Caco-2 (cell line): ENCODE measurements at regions not wholly inside any gene's neighbourhood (a gene's known extent, or its start where the extent isn't known, plus 50 kb on each side); places are given as distances from the start of the nearest gene placed in this dataset.

Experiments
- BruUV-seq: library from RNA; stranded (reverse); fragments of 400-500 nt; replicated peaks from 2 replicates; lab custom pipeline; 2021; lab: Mats Ljungman, UMichigan
- CTCF ChIA-PET: fragments of 300-600 bp; sonication (Branson Sonifier 250); formaldehyde crosslinking; loops from one replicate; lab custom pipeline; 2022; ENCODE audit warnings: antibody characterized with exemption; lab: Charles Lee
- POLR2A ChIA-PET: fragments of 300-600 bp; sonication (Branson Sonifier 250); formaldehyde crosslinking; loops from one replicate; lab custom pipeline; 2022; ENCODE audit warnings: antibody characterized with exemption; lab: Charles Lee
- DNase-seq, 2 experiments: peaks; one replicate each; pipeline versions ENCODE4 v3.0.0 to v3.0.0-alpha.2; 2020 to 2022
- H3K27me3 ChIP-seq: replicated peaks from 2 replicates; pipeline ENCODE4 v1.6.0; 2011; ENCODE audit warnings: low read length; ENCODE audit not compliant: control insufficient read depth, insufficient read depth
- H3K36me3 ChIP-seq: 2 replicates; pipeline ENCODE4 v1.5.1; 2011; ENCODE audit warnings: low read length; ENCODE audit not compliant: control insufficient read depth, insufficient read depth
- H3K4me1 ChIP-seq: fragments of 250-450 bp; sonication (Bioruptor Pico); 2 replicates; pipeline ENCODE4 v1.5.1; 2020; ENCODE audit warnings: mild to moderate bottlenecking
- H3K4me3 ChIP-seq: 2 replicates; pipeline ENCODE4 v1.5.1; 2011; ENCODE audit warnings: low read depth, mild to moderate bottlenecking, control low read depth, low read length
- H3K9me3 ChIP-seq: fragments of 250-450 bp; sonication (Bioruptor Pico); 2 replicates; pipeline ENCODE4 v1.5.1; 2020; ENCODE audit warnings: mild to moderate bottlenecking, moderate library complexity
- H3K27ac Mint-ChIP-seq: one replicate; pipeline ENCODE4 v1.8.0; 2022; ENCODE audit warnings: mixed read lengths; ENCODE audit not compliant: unreplicated experiment
- H3K27me3 Mint-ChIP-seq: one replicate; pipeline ENCODE4 v1.8.0; 2022; ENCODE audit warnings: mixed read lengths; ENCODE audit not compliant: insufficient read depth, unreplicated experiment
- H3K36me3 Mint-ChIP-seq: one replicate; pipeline ENCODE4 v1.8.0; 2022; ENCODE audit warnings: mild to moderate bottlenecking, mixed read lengths; ENCODE audit not compliant: insufficient read depth, unreplicated experiment
- H3K4me1 Mint-ChIP-seq: one replicate; pipeline ENCODE4 v1.8.0; 2022; ENCODE audit warnings: low read depth, mixed read lengths; ENCODE audit not compliant: unreplicated experiment
- H3K4me3 Mint-ChIP-seq: one replicate; pipeline ENCODE4 v1.8.0; 2022; ENCODE audit warnings: mild to moderate bottlenecking, moderate library complexity, mixed read lengths; ENCODE audit not compliant: unreplicated experiment
- H3K9me3 Mint-ChIP-seq: one replicate; pipeline ENCODE4 v1.8.0; 2022; ENCODE audit warnings: mixed read lengths; ENCODE audit not compliant: unreplicated experiment
- CTCF ChIP-seq, 2 experiments: fragments of 200-600 bp in 1 of 2; IDR thresholded peaks; 1 replicate in 1 of 2; 2 replicates in 1 of 2; pipeline versions ENCODE4 v1.5.1 to v1.8.0; 2011 to 2022; ENCODE audit warnings: antibody characterized with exemption in 1 of 2, control low read depth in 1 of 2, inconsistent platforms in 1 of 2, low read depth in 1 of 2, low read length in 1 of 2, mild to moderate bottlenecking in 1 of 2, moderate library complexity in 1 of 2; ENCODE audit not compliant: insufficient read depth in 1 of 2, severe bottlenecking in 1 of 2, unreplicated experiment in 1 of 2
- intact Hi-C: fragments of 100-400 bp; cut with micrococcal nuclease; formaldehyde crosslinking; loops from one replicate; pipeline ENCODE4 v1.10.0; 2022; ENCODE audit not compliant: unreplicated experiment

DNA sequence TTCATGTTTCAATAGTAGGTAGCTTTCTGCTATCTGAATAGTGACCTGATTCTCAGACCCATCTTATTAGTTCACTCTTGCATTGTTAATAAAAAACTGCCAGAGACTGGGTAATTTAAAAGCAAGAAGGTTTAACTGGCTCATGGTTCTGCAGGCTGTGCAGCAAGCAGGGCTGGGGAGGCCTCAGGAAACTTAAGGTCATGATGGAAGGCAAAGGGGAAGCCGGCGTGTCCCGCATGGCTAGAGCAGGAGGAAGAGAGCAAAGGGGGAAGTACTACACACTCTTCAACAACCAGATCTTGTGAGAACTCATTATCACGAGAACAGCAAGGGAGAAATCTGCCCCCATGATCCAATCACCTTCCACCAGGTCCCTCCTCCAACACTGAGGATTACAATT is 185.2 kb upstream of the PITRM1 start:
- intact Hi-C loops: no loop called here
- H3K36me3 Mint-ChIP-seq: no peaks in the 10 kb centered on the region
- H3K4me1 Mint-ChIP-seq: no peaks in the 10 kb centered on the region
- POLR2A ChIA-PET: no interaction called here
- TF ChIP-seq CTCF (IDR thresholded peaks at IDR 0.05; ENCODE audit: insufficient read depth in 1 of 2, low read depth in 1 of 2, low read length in 1 of 2, severe bottlenecking in 1 of 2, unreplicated experiment in 1 of 2): no peak
- no peak overlapping the region for H3K4me3 Mint-ChIP-seq
- Histone ChIP-seq H3K4me3 (no peak overlapping the region), H3K27me3 (no peaks in the 10 kb centered on the region), H3K36me3 (no peaks in the 10 kb centered on the region), H3K9me3 (peaks cover 33% of the 10 kb centered on the region), H3K4me1 (no peaks in the 10 kb centered on the region)
- CTCF ChIA-PET: no interaction called here
- H3K27me3 Mint-ChIP-seq: no peaks in the 10 kb centered on the region
- H3K27ac Mint-ChIP-seq: no peak overlapping the region
- DNase-seq: no peak
- H3K9me3 Mint-ChIP-seq: peaks cover 28% of the 10 kb centered on the region
- BruUV-seq: no TSS peak

DNA sequence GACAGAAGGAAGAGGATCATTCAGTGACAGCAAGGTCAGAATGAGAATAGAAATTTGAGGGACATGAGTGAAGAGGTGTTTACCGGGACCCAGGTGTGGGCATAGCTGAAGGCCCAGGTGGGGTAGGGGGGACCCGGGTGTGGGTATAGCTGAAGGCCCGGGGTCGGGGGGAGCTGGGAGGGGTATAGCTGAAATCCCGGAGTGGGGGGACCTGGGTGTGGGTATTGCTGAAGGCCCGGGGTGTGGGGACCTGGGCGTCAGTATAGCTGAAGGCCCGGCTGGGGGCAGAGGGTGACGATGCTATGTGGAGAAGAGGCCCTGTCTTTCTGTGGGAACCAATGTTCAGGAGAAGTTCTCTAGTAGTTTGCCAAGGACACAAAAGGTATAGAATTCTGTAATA is 183.0 kb upstream of the PITRM1 start:
- Mint-ChIP-seq H3K4me1 (no peaks in the 10 kb centered on the region), H3K36me3 (no peaks in the 10 kb centered on the region), H3K27ac (no peak overlapping the region), H3K4me3 (no peak overlapping the region), H3K27me3 (peaks cover 3% of the 10 kb centered on the region), H3K9me3 (peaks cover 16% of the 10 kb centered on the region)
- H3K36me3 ChIP-seq: no peaks in the 10 kb centered on the region
- peaks cover 16% of the 10 kb centered on the region for H3K9me3 ChIP-seq
- CTCF ChIA-PET: no interaction called here
- no peak overlapping the region for H3K4me3 ChIP-seq
- BruUV-seq: no TSS peak
- DNase-seq: no peak
- POLR2A ChIA-PET: no interaction called here
- H3K4me1 ChIP-seq: no peaks in the 10 kb centered on the region
- TF ChIP-seq CTCF (IDR thresholded peaks at IDR 0.05; ENCODE audit: insufficient read depth in 1 of 2, low read depth in 1 of 2, low read length in 1 of 2, severe bottlenecking in 1 of 2, unreplicated experiment in 1 of 2): no peak
- intact Hi-C loops: no loop called here
- no peaks in the 10 kb centered on the region for H3K27me3 ChIP-seq

GRCh38 chr10:3354174-3354900 is 181.8 kb upstream of the PITRM1 start:
- intact Hi-C loops: no loop called here
- no peaks in the 10 kb centered on the region for H3K4me1 ChIP-seq
- H3K9me3 ChIP-seq: peaks cover 13% of the 10 kb centered on the region
- CTCF ChIA-PET: no interaction called here
- no peaks in the 10 kb centered on the region for H3K36me3 ChIP-seq
- Mint-ChIP-seq H3K9me3 (peaks cover 4% of the 10 kb centered on the region), H3K36me3 (no peaks in the 10 kb centered on the region), H3K4me1 (no peaks in the 10 kb centered on the region), H3K27ac (no peak overlapping the region), H3K4me3 (no peak overlapping the region), H3K27me3 (peaks cover 3% of the 10 kb centered on the region)
- DNase-seq: no peak
- BruUV-seq: no TSS peak
- no peak for TF ChIP-seq CTCF (IDR thresholded peaks at IDR 0.05; ENCODE audit: insufficient read depth in 1 of 2, low read depth in 1 of 2, low read length in 1 of 2, severe bottlenecking in 1 of 2, unreplicated experiment in 1 of 2)
- no peak overlapping the region for H3K4me3 ChIP-seq
- no peaks in the 10 kb centered on the region for H3K27me3 ChIP-seq
- POLR2A ChIA-PET: no interaction called here
